Panc1 (cell line): ENCODE measurements at regions not wholly inside any gene's neighbourhood (a gene's known extent, or its start where the extent isn't known, plus 50 kb on each side); places are given as distances from the start of the nearest gene placed in this dataset.

Source experiments
- ATAC-seq: fragments of 200-7000 bp; cut with Tn5 transposase; 2 replicates; pipeline ENCODE4 v1.9.1; 2020; ENCODE audit warnings: mild to moderate bottlenecking, moderate library complexity
- BruUV-seq: library from RNA; stranded (reverse); fragments of 400-500 nt; replicated peaks from 2 replicates; lab custom pipeline; 2021; lab: Mats Ljungman, UMichigan
- CTCF ChIA-PET: fragments of 300-600 bp; sonication (Branson Sonifier 250); formaldehyde crosslinking; loops from one replicate; lab custom pipeline; 2022; ENCODE audit warnings: antibody characterized with exemption; lab: Charles Lee
- POLR2A ChIA-PET: fragments of 300-600 bp; sonication (Branson Sonifier 250); formaldehyde crosslinking; loops from one replicate; lab custom pipeline; 2022; ENCODE audit warnings: antibody characterized with exemption; lab: Charles Lee
- DNase-seq: peaks from one replicate; pipeline ENCODE4 v3.0.0-alpha.2; 2010; ENCODE audit warnings: low read depth, low spot score
- H3K27ac ChIP-seq: 2 replicates; pipeline ENCODE4 v1.5.1; 2011; ENCODE audit warnings: mild to moderate bottlenecking, low read length, inconsistent platforms
- H3K27me3 ChIP-seq: fragments of 200-500 bp; sonication (Bioruptor generic); 2 replicates; pipeline ENCODE4 v1.6.0; 2014; ENCODE audit warnings: low read length, inconsistent platforms; ENCODE audit not compliant: control insufficient read depth, insufficient read depth
- H3K36me3 ChIP-seq: fragments of 200-500 bp; sonication (Bioruptor generic); 2 replicates; pipeline ENCODE4 v1.5.1; 2014; ENCODE audit warnings: inconsistent platforms, mild to moderate bottlenecking, low read length, moderate library complexity; ENCODE audit not compliant: control insufficient read depth, insufficient read depth
- H3K4me1 ChIP-seq: 2 replicates; pipeline ENCODE4 v1.5.1; 2011; ENCODE audit warnings: inconsistent platforms, mild to moderate bottlenecking, low read length, moderate library complexity; ENCODE audit not compliant: control insufficient read depth, insufficient read depth
- H3K4me3 ChIP-seq, 2 experiments: 2 replicates each; pipeline ENCODE4 v1.5.1; 2011 to 2012; ENCODE audit warnings: low read depth in 2 of 2, low read length in 2 of 2, mild to moderate bottlenecking in 2 of 2, inconsistent platforms in 1 of 2, moderate library complexity in 1 of 2
- H3K9me3 ChIP-seq: fragments of 200-500 bp; sonication (Bioruptor generic); 2 replicates; pipeline ENCODE4 v1.5.1; 2014; ENCODE audit warnings: low read depth, mild to moderate bottlenecking, inconsistent platforms, low read length, moderate library complexity; ENCODE audit not compliant: control insufficient read depth, insufficient read depth
- POLR2AphosphoS5 ChIP-seq: IDR thresholded peaks from 2 replicates; pipeline ENCODE4 v1.6.1; 2012; ENCODE audit warnings: mild to moderate bottlenecking, low read depth, low read length, moderate library complexity
- SIN3A ChIP-seq: IDR thresholded peaks from 2 replicates; pipeline ENCODE4 v1.6.1; 2012; ENCODE audit warnings: low read depth, mild to moderate bottlenecking, low read length, moderate library complexity, borderline replicate concordance; ENCODE audit not compliant: insufficient read depth
- TCF7L2 ChIP-seq: IDR thresholded peaks from 2 replicates; pipeline ENCODE4 v1.6.1; 2011; ENCODE audit warnings: mild to moderate bottlenecking, low read depth, low read length, inconsistent platforms
- in situ Hi-C: cut with HindIII; loops from 2 replicates; pipeline ENCODE4 v1.10.0; 2016; ENCODE audit warnings: low sequenced_read_pairs, low pct_unique_long_range_greater_than_20kb
- intact Hi-C: fragments of 100-400 bp; cut with micrococcal nuclease; formaldehyde crosslinking; loops from one replicate; pipeline ENCODE4 v1.10.0; 2022; ENCODE audit not compliant: unreplicated experiment
- TF ChIP-seq, protein P1 (sequence below), 2 experiments: IDR thresholded peaks; 2 replicates each; pipeline ENCODE4 v1.6.1; 2011 to 2012; ENCODE audit warnings: low read depth in 2 of 2, control low read depth in 1 of 2, low read length in 1 of 2, mild to moderate bottlenecking in 1 of 2, moderate library complexity in 1 of 2; ENCODE audit not compliant: insufficient read depth in 1 of 2
- TF ChIP-seq, protein P2 (sequence below): fragments of 450-650 bp; IDR thresholded peaks from 2 replicates; pipeline ENCODE4 v1.5.1; 2017; ENCODE audit warnings: mild to moderate bottlenecking

DNA sequence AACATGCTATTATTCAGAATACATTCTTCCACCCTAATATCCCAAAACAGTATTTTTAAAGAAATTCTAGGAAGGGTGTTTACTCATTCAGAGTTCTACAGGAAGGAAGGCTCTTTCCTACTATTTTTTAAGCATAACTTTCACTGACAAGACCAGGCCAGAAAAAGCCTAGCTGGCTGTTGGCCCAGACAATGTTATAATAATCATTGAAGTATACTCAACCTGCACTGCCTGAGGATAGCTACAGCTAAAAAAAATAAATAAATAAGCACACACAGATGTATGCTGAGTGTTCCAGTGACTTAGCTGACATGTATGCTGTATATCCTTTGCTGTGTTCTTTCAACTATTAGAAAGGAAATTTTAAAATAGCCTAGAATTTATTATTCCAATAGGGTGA lies 145.8 kb upstream of the SPRY1 start:
- ATAC-seq, result no peak

DNA sequence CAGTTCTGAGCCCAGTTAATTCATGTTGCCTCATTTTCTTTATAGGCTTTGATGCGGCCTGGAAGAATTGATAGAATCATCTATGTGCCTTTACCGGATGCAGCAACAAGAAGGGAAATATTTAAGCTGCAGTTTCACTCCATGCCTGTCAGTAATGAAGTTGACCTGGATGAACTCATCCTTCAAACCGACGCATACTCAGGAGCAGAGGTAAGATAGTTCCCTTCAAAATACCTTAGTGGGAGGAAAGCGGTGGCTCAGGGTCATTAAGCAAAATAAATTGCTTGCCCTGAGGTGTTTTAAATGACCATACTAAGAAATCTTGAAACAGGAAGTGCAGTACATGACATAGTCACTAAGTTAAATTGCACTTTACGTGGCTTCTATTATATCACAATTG lies 140.6 kb upstream of the SPRY1 start:
- no TSS peak for BruUV-seq
- ChIA-PET POLR2A (no interaction called here), CTCF (no interaction called here)
- Histone ChIP-seq H3K27ac (no peak overlapping the region), H3K9me3 (no peaks in the 10 kb centered on the region), H3K4me1 (no peaks in the 10 kb centered on the region), H3K27me3 (no peaks in the 10 kb centered on the region), H3K4me3 (no peak overlapping the region), H3K36me3 (no peaks in the 10 kb centered on the region)
- intact Hi-C loops, result no loop called here
- no peak for TF ChIP-seq SIN3A
- TF ChIP-seq, protein P1, sequence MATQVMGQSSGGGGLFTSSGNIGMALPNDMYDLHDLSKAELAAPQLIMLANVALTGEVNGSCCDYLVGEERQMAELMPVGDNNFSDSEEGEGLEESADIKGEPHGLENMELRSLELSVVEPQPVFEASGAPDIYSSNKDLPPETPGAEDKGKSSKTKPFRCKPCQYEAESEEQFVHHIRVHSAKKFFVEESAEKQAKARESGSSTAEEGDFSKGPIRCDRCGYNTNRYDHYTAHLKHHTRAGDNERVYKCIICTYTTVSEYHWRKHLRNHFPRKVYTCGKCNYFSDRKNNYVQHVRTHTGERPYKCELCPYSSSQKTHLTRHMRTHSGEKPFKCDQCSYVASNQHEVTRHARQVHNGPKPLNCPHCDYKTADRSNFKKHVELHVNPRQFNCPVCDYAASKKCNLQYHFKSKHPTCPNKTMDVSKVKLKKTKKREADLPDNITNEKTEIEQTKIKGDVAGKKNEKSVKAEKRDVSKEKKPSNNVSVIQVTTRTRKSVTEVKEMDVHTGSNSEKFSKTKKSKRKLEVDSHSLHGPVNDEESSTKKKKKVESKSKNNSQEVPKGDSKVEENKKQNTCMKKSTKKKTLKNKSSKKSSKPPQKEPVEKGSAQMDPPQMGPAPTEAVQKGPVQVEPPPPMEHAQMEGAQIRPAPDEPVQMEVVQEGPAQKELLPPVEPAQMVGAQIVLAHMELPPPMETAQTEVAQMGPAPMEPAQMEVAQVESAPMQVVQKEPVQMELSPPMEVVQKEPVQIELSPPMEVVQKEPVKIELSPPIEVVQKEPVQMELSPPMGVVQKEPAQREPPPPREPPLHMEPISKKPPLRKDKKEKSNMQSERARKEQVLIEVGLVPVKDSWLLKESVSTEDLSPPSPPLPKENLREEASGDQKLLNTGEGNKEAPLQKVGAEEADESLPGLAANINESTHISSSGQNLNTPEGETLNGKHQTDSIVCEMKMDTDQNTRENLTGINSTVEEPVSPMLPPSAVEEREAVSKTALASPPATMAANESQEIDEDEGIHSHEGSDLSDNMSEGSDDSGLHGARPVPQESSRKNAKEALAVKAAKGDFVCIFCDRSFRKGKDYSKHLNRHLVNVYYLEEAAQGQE (IDR thresholded peaks at IDR 0.05; ENCODE audit: insufficient read depth in 1 of 2, low read depth in 2 of 2, low read length in 1 of 2), result no peak
- TF ChIP-seq, protein P2, sequence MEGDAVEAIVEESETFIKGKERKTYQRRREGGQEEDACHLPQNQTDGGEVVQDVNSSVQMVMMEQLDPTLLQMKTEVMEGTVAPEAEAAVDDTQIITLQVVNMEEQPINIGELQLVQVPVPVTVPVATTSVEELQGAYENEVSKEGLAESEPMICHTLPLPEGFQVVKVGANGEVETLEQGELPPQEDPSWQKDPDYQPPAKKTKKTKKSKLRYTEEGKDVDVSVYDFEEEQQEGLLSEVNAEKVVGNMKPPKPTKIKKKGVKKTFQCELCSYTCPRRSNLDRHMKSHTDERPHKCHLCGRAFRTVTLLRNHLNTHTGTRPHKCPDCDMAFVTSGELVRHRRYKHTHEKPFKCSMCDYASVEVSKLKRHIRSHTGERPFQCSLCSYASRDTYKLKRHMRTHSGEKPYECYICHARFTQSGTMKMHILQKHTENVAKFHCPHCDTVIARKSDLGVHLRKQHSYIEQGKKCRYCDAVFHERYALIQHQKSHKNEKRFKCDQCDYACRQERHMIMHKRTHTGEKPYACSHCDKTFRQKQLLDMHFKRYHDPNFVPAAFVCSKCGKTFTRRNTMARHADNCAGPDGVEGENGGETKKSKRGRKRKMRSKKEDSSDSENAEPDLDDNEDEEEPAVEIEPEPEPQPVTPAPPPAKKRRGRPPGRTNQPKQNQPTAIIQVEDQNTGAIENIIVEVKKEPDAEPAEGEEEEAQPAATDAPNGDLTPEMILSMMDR, result no peak
- no peak for TF ChIP-seq POLR2AphosphoS5
- no peak for TF ChIP-seq TCF7L2
- no peak for DNase-seq
- ATAC-seq, result no peak
- in situ Hi-C loops, result no loop called here

More for the DNA sequence above, 145.8 kb upstream of the SPRY1 start:
- BruUV-seq, result no TSS peak
- no peaks in the 10 kb centered on the region for H3K9me3 ChIP-seq
- no peaks in the 10 kb centered on the region for H3K36me3 ChIP-seq
- H3K27ac ChIP-seq, result no peak overlapping the region
- no peak for DNase-seq
- in situ Hi-C loops (no loop called here), intact Hi-C loops (no loop called here)
- ChIA-PET POLR2A (no interaction called here), CTCF (no interaction called here)
- TF ChIP-seq TCF7L2 (no peak), SIN3A (no peak), POLR2AphosphoS5 (no peak)
- TF ChIP-seq, protein P1 (IDR thresholded peaks at IDR 0.05; ENCODE audit: insufficient read depth in 1 of 2, low read depth in 2 of 2, low read length in 1 of 2), result no peak
- TF ChIP-seq, protein P2, result no peak
- no peaks in the 10 kb centered on the region for H3K27me3 ChIP-seq
- H3K4me1 ChIP-seq, result no peaks in the 10 kb centered on the region
- no peak overlapping the region for H3K4me3 ChIP-seq
